Hematopoietic multipotent progenitor cell (in vitro differentiated cells): ENCODE measurements at regions not wholly inside any gene's neighbourhood (a gene's known extent, or its start where the extent isn't known, plus 50 kb on each side); places are given as distances from the start of the nearest gene placed in this dataset.

Experiments
- DNase-seq, 3 donors: peaks; one replicate each; pipeline ENCODE4 v3.0.0-alpha.2; 2011 to 2015; ENCODE audit warnings: low read depth in 2 of 3, low spot score in 2 of 3

- DNase-seq, result no peak
Observed at GRCh38 chr22:18731075-18731666, 119.5 kb upstream of the RIMBP3 start.

GRCh38 chr22:18730410-18730809 is 118.7 kb upstream of the RIMBP3 start:
- DNase-seq, result peak in 2 of 3 donors; percentile 36 to 77
